Globus pallidus (tissue), 1 donor: ENCODE measurements at regions not wholly inside any gene's neighbourhood (a gene's known extent, or its start where the extent isn't known, plus 50 kb on each side); places are given as distances from the start of the nearest gene placed in this dataset.
"Not testable (repeated sequence)": the region's sequence is repeated elsewhere in the genome, so short reads cannot be mapped to it uniquely, and the experiment has no call there.

Experiments used
- DNase-seq: peaks from one replicate; pipeline ENCODE4 v3.0.0-alpha.2; 2015; ENCODE audit warnings: low spot score

DNA sequence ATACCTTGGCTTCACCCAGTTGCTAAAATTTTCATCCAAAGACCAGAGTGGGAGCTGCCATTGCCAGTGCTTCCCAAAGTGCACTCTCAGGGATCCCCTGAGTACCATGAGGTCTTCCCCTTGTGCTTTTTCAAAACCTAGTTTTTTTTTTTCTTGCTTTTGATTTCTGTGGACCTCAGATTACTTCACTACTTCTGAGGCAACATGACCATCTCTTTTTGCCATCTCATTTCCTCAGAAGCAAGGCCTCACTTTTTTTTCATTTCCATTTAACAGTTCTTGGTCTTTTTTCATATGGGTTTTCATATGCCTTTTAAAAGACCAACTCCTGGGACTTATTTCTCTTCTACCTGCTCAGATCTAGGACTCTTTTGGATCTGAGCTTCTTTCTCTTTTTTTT, 64.1 kb upstream of the MMS22L start:
- DNase-seq = no peak

- no peak for DNase-seq
Observed at GRCh38 chr6:97361286-97361685, 78.3 kb upstream of the MMS22L start.

GRCh38 chr6:97364327-97364726, 81.3 kb upstream of the MMS22L start:
- DNase-seq = no peak

- not testable (repeated sequence) for DNase-seq
Observed at GRCh38 chr6:97382071-97382470, 99.1 kb upstream of the MMS22L start.

DNA sequence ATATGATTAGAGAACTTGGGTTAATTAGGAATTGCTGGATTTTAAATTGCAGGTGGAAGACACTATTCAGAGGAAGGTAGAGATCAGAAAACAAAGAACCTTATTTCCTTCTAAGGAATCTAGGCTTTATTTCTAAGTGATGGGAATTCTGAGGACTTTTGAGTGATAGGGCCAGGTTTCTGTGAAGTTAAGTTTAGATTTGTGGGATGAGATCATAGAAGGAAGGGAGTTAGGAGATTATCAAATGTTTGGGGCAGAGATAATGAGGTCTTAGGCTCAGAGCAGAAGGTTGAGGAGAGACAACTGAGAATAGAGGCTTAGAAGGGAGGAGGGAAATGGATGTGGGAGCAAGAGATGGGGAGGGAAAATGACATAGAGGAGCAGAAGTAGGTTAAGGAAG, 109.7 kb upstream of the MMS22L start:
- no peak for DNase-seq

GRCh38 chr6:97394160-97394748, 111.2 kb upstream of the MMS22L start:
- DNase-seq = peak; percentile 70

- no peak for DNase-seq
Observed at GRCh38 chr6:97396880-97397279, 113.9 kb upstream of the MMS22L start.

DNA sequence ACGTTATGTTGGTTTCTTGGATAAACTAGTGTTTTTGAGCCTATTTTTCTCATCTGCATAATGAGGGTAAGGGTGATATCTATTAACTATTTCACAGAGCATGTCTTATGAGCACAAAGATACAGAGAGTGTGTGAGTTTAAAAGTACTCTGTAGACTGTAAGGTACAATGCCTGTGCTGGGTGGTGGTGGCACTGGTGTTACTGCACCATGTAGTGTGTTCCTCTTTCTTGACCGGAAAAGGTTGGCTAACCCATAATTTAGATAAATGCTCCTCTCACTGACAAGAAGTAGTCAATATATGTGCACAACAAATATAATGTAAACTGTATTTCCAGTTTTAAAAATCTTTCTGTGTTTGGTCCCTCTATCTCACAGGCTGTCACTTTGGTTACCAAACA, 116.2 kb upstream of the MMS22L start:
- DNase-seq = no peak

DNA sequence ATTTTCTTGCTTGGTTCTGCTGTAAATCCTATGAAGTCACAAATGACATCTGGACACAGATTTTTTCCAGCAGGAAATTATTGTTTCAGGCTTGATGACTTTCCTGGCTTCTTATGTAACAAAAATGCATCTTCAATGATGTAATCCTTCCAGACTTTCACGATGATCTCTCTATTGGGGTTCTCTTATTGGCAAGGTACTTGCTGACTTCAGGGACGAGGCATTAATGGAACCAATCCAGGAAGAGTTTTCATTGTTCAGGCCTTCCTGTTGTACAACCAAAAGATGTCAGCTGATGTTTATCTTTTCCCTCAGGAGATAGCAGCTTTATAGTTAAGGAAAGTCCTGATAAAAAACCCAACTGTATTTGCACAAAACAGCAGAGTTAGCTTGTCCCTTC, 118.5 kb upstream of the MMS22L start:
- DNase-seq = no peak

- no peak for DNase-seq
Observed at GRCh38 chr6:97405818-97406409, 122.9 kb upstream of the MMS22L start.

GRCh38 chr6:97406633-97407032, 123.6 kb upstream of the MMS22L start:
- no peak for DNase-seq

GRCh38 chr6:97411610-97412009, 128.6 kb upstream of the MMS22L start:
- DNase-seq = no peak

GRCh38 chr6:97412511-97412910, 129.5 kb upstream of the MMS22L start:
- DNase-seq = no peak

GRCh38 chr6:97422171-97422570, 139.2 kb upstream of the MMS22L start:
- DNase-seq = no peak

- no peak for DNase-seq
Observed at GRCh38 chr6:97423190-97423589, 140.2 kb upstream of the MMS22L start.

DNA sequence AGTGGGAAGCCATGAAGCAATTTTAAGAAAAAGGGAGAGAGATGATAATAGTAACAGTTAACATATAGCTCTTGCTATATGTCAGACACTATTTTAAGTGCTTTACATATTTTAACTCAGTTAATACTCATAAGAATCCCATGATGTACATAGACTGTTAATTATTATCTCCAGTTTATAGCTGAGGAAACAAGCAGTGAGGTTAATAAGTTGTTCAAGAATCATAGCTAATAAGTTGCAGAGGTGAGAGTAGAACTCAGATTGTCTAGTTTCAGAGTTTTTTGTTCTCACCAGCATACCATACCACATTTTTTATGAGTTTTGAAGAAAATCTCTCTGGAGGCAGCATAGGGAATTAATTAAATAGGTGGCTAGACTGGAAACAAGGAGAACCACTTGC, 144.6 kb upstream of the MMS22L start:
- no peak for DNase-seq

DNA sequence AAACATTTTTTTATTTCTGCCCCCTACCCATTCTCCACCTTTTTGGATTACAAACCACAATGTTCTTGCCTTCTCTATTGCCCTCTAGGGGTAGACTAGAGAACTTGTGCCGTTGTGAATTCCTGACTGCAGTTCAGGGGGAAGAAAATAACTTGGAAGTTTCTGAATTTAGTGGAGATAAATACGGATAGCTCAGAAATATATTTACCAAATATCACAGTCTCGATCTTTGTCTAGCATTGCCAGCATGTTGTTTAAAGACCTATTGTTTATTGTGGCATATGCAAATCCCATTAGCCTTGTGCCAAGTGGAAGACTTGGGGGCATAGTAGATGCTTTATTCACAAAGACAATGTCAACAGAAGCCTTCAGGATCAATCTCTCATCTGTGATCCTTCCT, 154.1 kb upstream of the MMS22L start:
- peak; percentile 94 for DNase-seq

GRCh38 chr6:97438011-97438671, 155.1 kb upstream of the MMS22L start:
- peak; percentile 61 for DNase-seq

DNA sequence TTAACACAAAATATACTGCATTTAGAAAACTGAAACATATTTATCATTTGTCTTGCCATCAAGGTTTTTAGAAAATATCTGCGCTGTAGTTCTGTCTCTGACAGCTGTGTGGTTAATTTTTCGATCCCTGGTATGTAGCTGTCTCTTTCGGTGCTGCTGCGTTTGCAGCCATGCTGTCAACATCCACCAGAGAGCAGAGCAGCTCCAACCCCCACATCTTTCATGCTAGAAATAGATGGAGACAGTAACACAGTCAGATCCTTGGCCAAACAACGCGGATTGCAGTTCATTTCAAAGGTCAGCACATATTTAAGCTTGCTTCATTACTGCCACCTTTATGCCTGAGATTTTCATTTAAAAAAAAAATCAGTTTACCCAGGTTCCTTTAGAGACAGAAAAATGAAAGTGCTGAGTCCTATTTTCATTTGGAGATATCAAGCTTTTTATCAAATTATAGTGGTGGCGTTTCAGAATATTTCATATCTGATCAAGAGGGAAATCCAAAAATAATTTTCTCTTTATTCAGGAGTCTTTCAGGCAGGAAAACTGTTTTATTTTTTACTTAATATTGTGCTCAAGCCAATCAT, 157.7 kb upstream of the MMS22L start:
- DNase-seq = peak; percentile 95

DNA sequence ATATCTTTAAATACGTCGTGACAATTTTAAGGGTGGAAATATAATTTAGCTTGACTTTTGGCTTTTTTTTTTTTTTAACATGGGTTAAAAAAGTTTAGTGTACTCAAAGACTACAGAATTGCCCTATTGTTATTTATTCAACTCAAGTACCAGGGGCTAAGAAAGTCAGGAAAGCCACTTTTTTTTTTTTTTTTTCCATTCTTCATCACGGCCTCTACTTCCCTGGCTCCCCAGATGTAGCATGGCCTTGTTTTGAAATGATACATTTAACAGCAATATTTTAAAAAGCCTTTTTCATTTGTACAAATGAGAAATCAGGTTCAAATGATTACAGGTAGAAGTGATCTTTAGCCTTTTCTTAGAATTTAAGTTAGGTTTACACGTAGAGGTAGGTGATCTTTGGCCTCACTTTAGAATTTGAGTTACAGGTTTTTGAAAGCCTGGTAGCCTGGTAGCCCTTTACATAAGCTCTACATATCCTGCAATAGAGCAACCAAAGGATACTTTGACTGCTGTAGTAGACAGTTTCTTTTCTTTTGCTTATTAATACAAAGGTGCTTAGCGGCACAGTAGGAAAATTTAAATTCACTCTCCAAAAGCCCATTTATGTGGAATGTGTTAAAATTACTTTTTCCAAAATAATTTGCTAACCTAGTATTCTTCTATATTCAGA, 160.5 kb upstream of the MMS22L start:
- no peak for DNase-seq

- no peak for DNase-seq
Observed at GRCh38 chr6:97445407-97445806, 162.4 kb upstream of the MMS22L start.

GRCh38 chr6:97449444-97449966, 166.5 kb upstream of the MMS22L start:
- peak; percentile 47 for DNase-seq

DNA sequence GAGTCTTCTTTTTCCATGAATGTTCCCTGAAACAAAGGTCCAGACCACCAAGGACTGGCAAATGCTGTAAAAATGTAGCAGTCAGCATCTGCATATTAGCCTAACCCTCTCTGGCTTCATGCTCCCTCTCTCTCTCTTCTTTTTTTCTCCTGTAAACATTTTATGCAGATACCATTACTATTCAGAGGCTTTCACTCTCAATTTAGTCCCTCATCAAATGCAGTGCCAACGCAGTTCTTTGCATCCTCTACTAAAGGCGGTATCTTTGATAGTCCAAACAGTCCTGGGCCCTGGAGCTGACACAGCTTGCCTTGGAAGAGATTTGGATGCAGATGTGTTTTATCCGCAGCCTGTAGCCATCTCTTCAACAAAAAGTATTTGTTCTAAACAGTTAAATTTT, 167.1 kb upstream of the MMS22L start:
- peak; percentile 37 for DNase-seq
